WTC11 (cell line): ENCODE measurements at regions not wholly inside any gene's neighbourhood (a gene's known extent, or its start where the extent isn't known, plus 50 kb on each side); places are given as distances from the start of the nearest gene placed in this dataset.

Experiments
- ATAC-seq: fragments of 200-7000 bp; cut with Tn5 transposase; 2 replicates; pipeline ENCODE4 v1.10.0; 2021; ENCODE audit warnings: mild to moderate bottlenecking, moderate library complexity
- CTCF ChIA-PET: fragments of 300-600 bp; sonication (Branson Sonifier 250); formaldehyde crosslinking; loops from one replicate; lab custom pipeline; 2021; ENCODE audit warnings: antibody characterized with exemption; lab: Charles Lee
- POLR2A ChIA-PET: fragments of 350-600 bp; sonication (Branson Sonifier 250); formaldehyde crosslinking; loops from one replicate; lab custom pipeline; 2021; ENCODE audit warnings: antibody characterized with exemption; lab: Charles Lee
- DNase-seq: peaks from one replicate; pipeline ENCODE4 v3.0.0; 2021; ENCODE audit warnings: low spot score
- H3K27ac Mint-ChIP-seq: 2 replicates; pipeline ENCODE4 v1.8.0; 2021; ENCODE audit warnings: mixed read lengths
- H3K27me3 Mint-ChIP-seq: 2 replicates; pipeline ENCODE4 v1.8.0; 2021; ENCODE audit warnings: low read depth, mild to moderate bottlenecking, moderate library complexity, mixed read lengths
- H3K36me3 Mint-ChIP-seq: 2 replicates; pipeline ENCODE4 v1.8.0; 2021; ENCODE audit warnings: mixed read lengths
- H3K4me1 Mint-ChIP-seq: 2 replicates; pipeline ENCODE4 v1.8.0; 2022; ENCODE audit warnings: mixed read lengths
- H3K4me3 Mint-ChIP-seq: 2 replicates; pipeline ENCODE4 v1.8.0; 2021; ENCODE audit warnings: mild to moderate bottlenecking, moderate library complexity, mixed read lengths
- H3K9me3 Mint-ChIP-seq: 2 replicates; pipeline ENCODE4 v1.8.0; 2021; ENCODE audit warnings: mixed read lengths
- CREB1 ChIP-seq: sonication (generic); formaldehyde crosslinking; IDR thresholded peaks from 2 replicates; pipeline ENCODE4 v1.8.0; 2023; ENCODE audit warnings: mild to moderate bottlenecking, missing genetic modification reagents
- GTF2I ChIP-seq: fragments of 250-450 bp; sonication (Bioruptor Pico); conservative IDR thresholded peaks from 2 replicates; pipeline ENCODE4 v1.4.0; 2021; ENCODE audit warnings: mild to moderate bottlenecking
- JAZF1 ChIP-seq: fragments of 250-450 bp; sonication (Bioruptor Pico); IDR thresholded peaks from 2 replicates; pipeline ENCODE4 v1.9.0; 2021; ENCODE audit warnings: moderate library complexity, mild to moderate bottlenecking, inconsistent platforms
- NFYB ChIP-seq: sonication (generic); formaldehyde crosslinking; conservative IDR thresholded peaks from 2 replicates; pipeline ENCODE4 v1.8.0; 2022; ENCODE audit warnings: low read depth, missing genetic modification reagents
- NR1H2 ChIP-seq: sonication (generic); formaldehyde crosslinking; IDR thresholded peaks from 2 replicates; pipeline ENCODE4 v1.9.0; 2021; ENCODE audit warnings: mild to moderate bottlenecking, moderate library complexity, missing genetic modification reagents
- NR2C2 ChIP-seq: sonication (generic); formaldehyde crosslinking; IDR thresholded peaks from 2 replicates; pipeline ENCODE4 v1.8.0; 2022; ENCODE audit warnings: mild to moderate bottlenecking, missing genetic modification reagents
- OVOL2 ChIP-seq: fragments of 250-450 bp; sonication (Bioruptor Pico); IDR thresholded peaks from 2 replicates; pipeline ENCODE4 v1.9.0; 2021; ENCODE audit warnings: mild to moderate bottlenecking, borderline replicate concordance
- RELA ChIP-seq: sonication (generic); formaldehyde crosslinking; IDR thresholded peaks from 2 replicates; pipeline ENCODE4 v1.8.1; 2022; ENCODE audit warnings: missing genetic modification reagents, mild to moderate bottlenecking, borderline replicate concordance
- RORB ChIP-seq: fragments of 250-450 bp; sonication (Bioruptor Pico); IDR thresholded peaks from 2 replicates; pipeline ENCODE4 v1.9.0; 2021; ENCODE audit warnings: mild to moderate bottlenecking
- SOX15 ChIP-seq: fragments of 250-450 bp; sonication (Bioruptor Pico); IDR thresholded peaks from 2 replicates; pipeline ENCODE4 v1.9.0; 2021; ENCODE audit warnings: mild to moderate bottlenecking
- TEAD4 ChIP-seq: sonication (generic); formaldehyde crosslinking; IDR thresholded peaks from 2 replicates; pipeline ENCODE4 v1.8.0; 2022; ENCODE audit warnings: mild to moderate bottlenecking, missing genetic modification reagents
- ZNF138 ChIP-seq: sonication (generic); formaldehyde crosslinking; conservative IDR thresholded peaks from 2 replicates; pipeline ENCODE4 v1.8.1; 2022; ENCODE audit warnings: mild to moderate bottlenecking, moderate library complexity, missing genetic modification reagents
- TF ChIP-seq, protein P1 (sequence below): fragments of 250-450 bp; sonication (Bioruptor Pico); IDR thresholded peaks from 2 replicates; pipeline ENCODE4 v1.9.0; 2021; ENCODE audit warnings: mild to moderate bottlenecking, borderline replicate concordance
- TF ChIP-seq, protein P2 (sequence below): sonication (generic); formaldehyde crosslinking; IDR thresholded peaks from 2 replicates; pipeline ENCODE4 v1.8.1; 2022; ENCODE audit warnings: mild to moderate bottlenecking, moderate library complexity, missing genetic modification reagents
- TF ChIP-seq, protein P3 (sequence below): sonication (generic); formaldehyde crosslinking; IDR thresholded peaks from 2 replicates; pipeline ENCODE4 v1.8.1; 2022; ENCODE audit warnings: mild to moderate bottlenecking, missing genetic modification reagents, moderate library complexity, borderline replicate concordance
- TF ChIP-seq, protein P4 (sequence below): sonication (generic); formaldehyde crosslinking; IDR thresholded peaks from 2 replicates; pipeline ENCODE4 v1.8.1; 2023; ENCODE audit warnings: mild to moderate bottlenecking, missing genetic modification reagents, borderline replicate concordance

DNA sequence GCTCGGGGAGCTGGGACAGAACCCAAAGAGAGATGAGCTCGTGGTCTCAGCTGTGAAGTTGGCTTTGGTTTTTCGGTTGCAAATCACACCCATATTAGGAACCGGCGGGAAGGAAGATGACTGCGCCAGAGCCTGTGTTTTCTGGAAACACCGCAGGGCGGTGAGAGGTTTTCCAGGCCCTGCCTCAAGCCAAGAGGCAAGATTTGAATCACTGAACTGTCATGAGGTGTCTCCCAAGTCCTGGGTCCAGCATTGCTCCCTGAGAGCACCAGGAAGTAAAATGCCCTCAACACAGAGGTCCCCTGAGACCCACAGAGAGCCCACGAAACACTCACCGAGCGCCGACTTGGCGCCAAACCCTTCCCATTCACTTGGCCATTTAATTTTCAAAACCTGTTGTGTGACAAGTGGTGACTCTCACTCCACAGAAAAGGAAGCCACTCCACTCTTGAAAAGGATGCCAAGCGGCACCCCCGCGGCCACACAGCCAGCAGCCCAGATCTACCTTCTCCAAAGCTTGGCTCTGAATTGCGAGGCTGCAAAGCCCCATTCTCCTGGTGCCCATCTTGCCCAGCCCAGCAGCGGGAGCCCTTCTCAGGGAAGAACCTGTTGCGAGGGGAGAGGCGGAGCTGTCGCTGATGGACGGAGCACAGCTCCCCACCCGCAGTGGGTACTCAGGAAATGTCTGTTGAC is 99.0 kb upstream of the RUNX3 start (continued):
- TF ChIP-seq, protein P1, sequence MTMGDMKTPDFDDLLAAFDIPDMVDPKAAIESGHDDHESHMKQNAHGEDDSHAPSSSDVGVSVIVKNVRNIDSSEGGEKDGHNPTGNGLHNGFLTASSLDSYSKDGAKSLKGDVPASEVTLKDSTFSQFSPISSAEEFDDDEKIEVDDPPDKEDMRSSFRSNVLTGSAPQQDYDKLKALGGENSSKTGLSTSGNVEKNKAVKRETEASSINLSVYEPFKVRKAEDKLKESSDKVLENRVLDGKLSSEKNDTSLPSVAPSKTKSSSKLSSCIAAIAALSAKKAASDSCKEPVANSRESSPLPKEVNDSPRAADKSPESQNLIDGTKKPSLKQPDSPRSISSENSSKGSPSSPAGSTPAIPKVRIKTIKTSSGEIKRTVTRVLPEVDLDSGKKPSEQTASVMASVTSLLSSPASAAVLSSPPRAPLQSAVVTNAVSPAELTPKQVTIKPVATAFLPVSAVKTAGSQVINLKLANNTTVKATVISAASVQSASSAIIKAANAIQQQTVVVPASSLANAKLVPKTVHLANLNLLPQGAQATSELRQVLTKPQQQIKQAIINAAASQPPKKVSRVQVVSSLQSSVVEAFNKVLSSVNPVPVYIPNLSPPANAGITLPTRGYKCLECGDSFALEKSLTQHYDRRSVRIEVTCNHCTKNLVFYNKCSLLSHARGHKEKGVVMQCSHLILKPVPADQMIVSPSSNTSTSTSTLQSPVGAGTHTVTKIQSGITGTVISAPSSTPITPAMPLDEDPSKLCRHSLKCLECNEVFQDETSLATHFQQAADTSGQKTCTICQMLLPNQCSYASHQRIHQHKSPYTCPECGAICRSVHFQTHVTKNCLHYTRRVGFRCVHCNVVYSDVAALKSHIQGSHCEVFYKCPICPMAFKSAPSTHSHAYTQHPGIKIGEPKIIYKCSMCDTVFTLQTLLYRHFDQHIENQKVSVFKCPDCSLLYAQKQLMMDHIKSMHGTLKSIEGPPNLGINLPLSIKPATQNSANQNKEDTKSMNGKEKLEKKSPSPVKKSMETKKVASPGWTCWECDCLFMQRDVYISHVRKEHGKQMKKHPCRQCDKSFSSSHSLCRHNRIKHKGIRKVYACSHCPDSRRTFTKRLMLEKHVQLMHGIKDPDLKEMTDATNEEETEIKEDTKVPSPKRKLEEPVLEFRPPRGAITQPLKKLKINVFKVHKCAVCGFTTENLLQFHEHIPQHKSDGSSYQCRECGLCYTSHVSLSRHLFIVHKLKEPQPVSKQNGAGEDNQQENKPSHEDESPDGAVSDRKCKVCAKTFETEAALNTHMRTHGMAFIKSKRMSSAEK (CRISPR knock-in tag), result no peak
- TF ChIP-seq RELA (CRISPR knock-in tag) (no peak), JAZF1 (CRISPR knock-in tag) (no peak), GTF2I (CRISPR knock-in tag) (no peak), TEAD4 (CRISPR knock-in tag) (no peak), NR2C2 (CRISPR knock-in tag) (no peak), SOX15 (CRISPR knock-in tag) (no peak), ZNF138 (CRISPR knock-in tag) (no peak), OVOL2 (CRISPR knock-in tag) (no peak), NFYB (CRISPR knock-in tag) (no peak)
- TF ChIP-seq, protein P2, sequence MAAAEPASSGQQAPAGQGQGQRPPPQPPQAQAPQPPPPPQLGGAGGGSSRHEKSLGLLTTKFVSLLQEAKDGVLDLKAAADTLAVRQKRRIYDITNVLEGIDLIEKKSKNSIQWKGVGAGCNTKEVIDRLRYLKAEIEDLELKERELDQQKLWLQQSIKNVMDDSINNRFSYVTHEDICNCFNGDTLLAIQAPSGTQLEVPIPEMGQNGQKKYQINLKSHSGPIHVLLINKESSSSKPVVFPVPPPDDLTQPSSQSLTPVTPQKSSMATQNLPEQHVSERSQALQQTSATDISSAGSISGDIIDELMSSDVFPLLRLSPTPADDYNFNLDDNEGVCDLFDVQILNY, result no peak
- TF ChIP-seq, protein P3, sequence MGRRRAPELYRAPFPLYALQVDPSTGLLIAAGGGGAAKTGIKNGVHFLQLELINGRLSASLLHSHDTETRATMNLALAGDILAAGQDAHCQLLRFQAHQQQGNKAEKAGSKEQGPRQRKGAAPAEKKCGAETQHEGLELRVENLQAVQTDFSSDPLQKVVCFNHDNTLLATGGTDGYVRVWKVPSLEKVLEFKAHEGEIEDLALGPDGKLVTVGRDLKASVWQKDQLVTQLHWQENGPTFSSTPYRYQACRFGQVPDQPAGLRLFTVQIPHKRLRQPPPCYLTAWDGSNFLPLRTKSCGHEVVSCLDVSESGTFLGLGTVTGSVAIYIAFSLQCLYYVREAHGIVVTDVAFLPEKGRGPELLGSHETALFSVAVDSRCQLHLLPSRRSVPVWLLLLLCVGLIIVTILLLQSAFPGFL (CRISPR knock-in tag), result no peak
- TF ChIP-seq, protein P4, sequence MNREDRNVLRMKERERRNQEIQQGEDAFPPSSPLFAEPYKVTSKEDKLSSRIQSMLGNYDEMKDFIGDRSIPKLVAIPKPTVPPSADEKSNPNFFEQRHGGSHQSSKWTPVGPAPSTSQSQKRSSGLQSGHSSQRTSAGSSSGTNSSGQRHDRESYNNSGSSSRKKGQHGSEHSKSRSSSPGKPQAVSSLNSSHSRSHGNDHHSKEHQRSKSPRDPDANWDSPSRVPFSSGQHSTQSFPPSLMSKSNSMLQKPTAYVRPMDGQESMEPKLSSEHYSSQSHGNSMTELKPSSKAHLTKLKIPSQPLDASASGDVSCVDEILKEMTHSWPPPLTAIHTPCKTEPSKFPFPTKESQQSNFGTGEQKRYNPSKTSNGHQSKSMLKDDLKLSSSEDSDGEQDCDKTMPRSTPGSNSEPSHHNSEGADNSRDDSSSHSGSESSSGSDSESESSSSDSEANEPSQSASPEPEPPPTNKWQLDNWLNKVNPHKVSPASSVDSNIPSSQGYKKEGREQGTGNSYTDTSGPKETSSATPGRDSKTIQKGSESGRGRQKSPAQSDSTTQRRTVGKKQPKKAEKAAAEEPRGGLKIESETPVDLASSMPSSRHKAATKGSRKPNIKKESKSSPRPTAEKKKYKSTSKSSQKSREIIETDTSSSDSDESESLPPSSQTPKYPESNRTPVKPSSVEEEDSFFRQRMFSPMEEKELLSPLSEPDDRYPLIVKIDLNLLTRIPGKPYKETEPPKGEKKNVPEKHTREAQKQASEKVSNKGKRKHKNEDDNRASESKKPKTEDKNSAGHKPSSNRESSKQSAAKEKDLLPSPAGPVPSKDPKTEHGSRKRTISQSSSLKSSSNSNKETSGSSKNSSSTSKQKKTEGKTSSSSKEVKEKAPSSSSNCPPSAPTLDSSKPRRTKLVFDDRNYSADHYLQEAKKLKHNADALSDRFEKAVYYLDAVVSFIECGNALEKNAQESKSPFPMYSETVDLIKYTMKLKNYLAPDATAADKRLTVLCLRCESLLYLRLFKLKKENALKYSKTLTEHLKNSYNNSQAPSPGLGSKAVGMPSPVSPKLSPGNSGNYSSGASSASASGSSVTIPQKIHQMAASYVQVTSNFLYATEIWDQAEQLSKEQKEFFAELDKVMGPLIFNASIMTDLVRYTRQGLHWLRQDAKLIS (CRISPR knock-in tag), result no peak

DNA sequence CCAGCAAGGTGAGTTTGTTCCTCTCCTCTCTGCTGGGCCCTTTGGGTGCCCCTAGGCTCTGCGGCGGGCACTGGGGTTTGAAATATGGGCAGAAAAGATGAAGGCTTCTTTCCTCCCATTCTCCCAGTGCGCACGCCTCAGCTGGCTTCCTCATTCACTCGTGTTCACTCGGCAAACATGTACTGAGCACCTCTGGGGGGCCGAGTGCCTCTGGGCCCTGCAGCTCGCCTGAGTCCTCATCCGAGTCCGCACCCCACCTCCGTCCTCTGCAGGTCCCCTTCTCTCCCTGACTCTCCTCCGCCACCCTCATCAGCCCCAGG is 98.5 kb upstream of the RUNX3 start:
- POLR2A ChIA-PET, result no interaction called here
- CTCF ChIA-PET, result interaction anchor here (1.2 to 1.4 kb wide), 2 partner anchors 8 to 96 kb away, joined by 3 read pairs; no protein-coding TSS in a partner anchor
- Mint-ChIP-seq H3K36me3 (0 out of 2 replicates have a peak, but pooled peaks cover 4% of the 10 kb centered on the region), H3K27me3 (no peaks in the 10 kb centered on the region), H3K27ac (no peak overlapping the region), H3K9me3 (peaks cover 13% of the 10 kb centered on the region), H3K4me3 (no peak overlapping the region), H3K4me1 (peaks cover 15% of the 10 kb centered on the region)
- ATAC-seq, result no peak
- DNase-seq, result no peak
- no peak for TF ChIP-seq RORB
- TF ChIP-seq NFYB (CRISPR knock-in tag), result no peak
- no peak for TF ChIP-seq NR1H2
- TF ChIP-seq CREB1 (CRISPR knock-in tag), result no peak
